HG03135 (cell line): ENCODE measurements at regions not wholly inside any gene's neighbourhood (a gene's known extent, or its start where the extent isn't known, plus 50 kb on each side); places are given as distances from the start of the nearest gene placed in this dataset.
A peak's percentile ranks its signal among the peaks of the same experiment; 100 is the strongest.
"Not testable (repeated sequence)": the region's sequence is repeated elsewhere in the genome, so short reads cannot be mapped to it uniquely, and the experiment has no call there.

Source experiments
- ATAC-seq: cut with Tn5 transposase; IDR thresholded peaks from one replicate; pipeline ENCODE4 v1.9.1; 2021; ENCODE audit warnings: mild to moderate bottlenecking, moderate library complexity; ENCODE audit not compliant: unreplicated experiment

GRCh38 chr13:60214213-60215055 lies 50.7 kb upstream of the DIAPH3 start:
- ATAC-seq, result no peak

- ATAC-seq, result no peak
These were observed 56.3 kb upstream of the DIAPH3 start for GRCh38 chr13:60220072-60220471.

GRCh38 chr13:60221581-60221980 lies 57.9 kb upstream of the DIAPH3 start:
- no peak for ATAC-seq

- no peak for ATAC-seq
These were observed 62.8 kb upstream of the DIAPH3 start for GRCh38 chr13:60226507-60226906.

- no peak for ATAC-seq
These were observed 63.4 kb upstream of the DIAPH3 start for GRCh38 chr13:60227158-60227557.

- no peak for ATAC-seq
These were observed 66.1 kb upstream of the DIAPH3 start for GRCh38 chr13:60229708-60230272.

- no peak for ATAC-seq
These were observed 66.9 kb upstream of the DIAPH3 start for GRCh38 chr13:60230593-60230992.

GRCh38 chr13:60242043-60242595 lies 78.4 kb upstream of the DIAPH3 start:
- no peak for ATAC-seq

GRCh38 chr13:60244381-60244780 lies 80.7 kb upstream of the DIAPH3 start:
- ATAC-seq, result no peak

GRCh38 chr13:60251419-60251818 lies 87.7 kb upstream of the DIAPH3 start:
- ATAC-seq, result not testable (repeated sequence)

- no peak for ATAC-seq
These were observed 94.6 kb upstream of the DIAPH3 start for GRCh38 chr13:60258349-60258748.

GRCh38 chr13:60260440-60260839 lies 96.7 kb upstream of the DIAPH3 start:
- no peak for ATAC-seq

- ATAC-seq, result no peak
These were observed 98.0 kb upstream of the DIAPH3 start for GRCh38 chr13:60261432-60262351.

- ATAC-seq, result no peak
These were observed 101.8 kb upstream of the DIAPH3 start for GRCh38 chr13:60265566-60265965.

GRCh38 chr13:60267498-60268202 lies 103.9 kb upstream of the DIAPH3 start:
- ATAC-seq, result peak; percentile 73

GRCh38 chr13:60268203-60268555 lies 104.5 kb upstream of the DIAPH3 start:
- no peak for ATAC-seq

- ATAC-seq, result no peak
These were observed 110.3 kb upstream of the DIAPH3 start for GRCh38 chr13:60273971-60274527.

- no peak for ATAC-seq
These were observed 110.9 kb upstream of the DIAPH3 start for GRCh38 chr13:60274655-60275054.

GRCh38 chr13:60275208-60275607 lies 111.5 kb upstream of the DIAPH3 start:
- ATAC-seq, result no peak

- not testable (repeated sequence) for ATAC-seq
These were observed 116.5 kb upstream of the TDRD3 start for GRCh38 chr13:60280524-60280923.
